ENCODE measurements at regions not wholly inside any gene's neighbourhood (a gene's known extent, or its start where the extent isn't known, plus 50 kb on each side); places are given as distances from the start of the nearest gene placed in this dataset.

DNA sequence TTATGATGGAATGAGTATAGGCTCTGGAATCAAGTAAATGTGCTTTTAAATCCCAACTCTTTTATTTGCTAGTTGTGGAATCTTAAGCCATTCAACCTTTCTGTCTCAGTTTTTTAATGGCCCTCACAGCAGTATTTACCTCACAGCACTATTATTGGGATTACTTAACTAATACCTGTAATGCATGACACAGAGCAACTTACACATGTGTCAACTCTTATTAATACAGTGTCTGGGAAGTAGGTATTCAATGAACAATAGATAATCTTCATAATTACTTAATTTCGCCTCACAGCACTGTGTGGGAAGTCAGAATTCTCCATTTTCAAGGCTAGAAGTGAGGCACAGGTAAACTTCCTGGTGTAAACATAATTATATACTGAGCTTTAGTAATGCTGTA is 149.7 kb upstream of the NUDT6 start:
- no peak overlapping the region for H3K27ac ChIP-seq (ENCODE audit: low read depth in 1 of 2, low read length in 2 of 2)
- no peaks in the 10 kb centered on the region for H3K79me2 ChIP-seq (ENCODE audit: insufficient read depth, low read length)
- no peak overlapping the region for H3K4me3 Mint-ChIP-seq
- no peaks in the 10 kb centered on the region for H3K27me3 ChIP-seq (ENCODE audit: control insufficient read depth in 2 of 2, insufficient read depth in 2 of 2, low read length in 2 of 2)
- DNase-seq, result no peak
- no peak overlapping the region for H3K4me3 ChIP-seq (replicated peaks in 1 of 3; ENCODE audit: low read depth in 2 of 3, low read length in 3 of 3)
- H3K27ac Mint-ChIP-seq, result no peak overlapping the region
- no CpG with 5 or more reads among the region's 1 CpG for WGBS (ENCODE audit: insufficient coverage)
- no peak overlapping the region for H3K9ac ChIP-seq (ENCODE audit: insufficient read depth, low read length, poor library complexity, severe bottlenecking)
- TF ChIP-seq, protein P1, sequence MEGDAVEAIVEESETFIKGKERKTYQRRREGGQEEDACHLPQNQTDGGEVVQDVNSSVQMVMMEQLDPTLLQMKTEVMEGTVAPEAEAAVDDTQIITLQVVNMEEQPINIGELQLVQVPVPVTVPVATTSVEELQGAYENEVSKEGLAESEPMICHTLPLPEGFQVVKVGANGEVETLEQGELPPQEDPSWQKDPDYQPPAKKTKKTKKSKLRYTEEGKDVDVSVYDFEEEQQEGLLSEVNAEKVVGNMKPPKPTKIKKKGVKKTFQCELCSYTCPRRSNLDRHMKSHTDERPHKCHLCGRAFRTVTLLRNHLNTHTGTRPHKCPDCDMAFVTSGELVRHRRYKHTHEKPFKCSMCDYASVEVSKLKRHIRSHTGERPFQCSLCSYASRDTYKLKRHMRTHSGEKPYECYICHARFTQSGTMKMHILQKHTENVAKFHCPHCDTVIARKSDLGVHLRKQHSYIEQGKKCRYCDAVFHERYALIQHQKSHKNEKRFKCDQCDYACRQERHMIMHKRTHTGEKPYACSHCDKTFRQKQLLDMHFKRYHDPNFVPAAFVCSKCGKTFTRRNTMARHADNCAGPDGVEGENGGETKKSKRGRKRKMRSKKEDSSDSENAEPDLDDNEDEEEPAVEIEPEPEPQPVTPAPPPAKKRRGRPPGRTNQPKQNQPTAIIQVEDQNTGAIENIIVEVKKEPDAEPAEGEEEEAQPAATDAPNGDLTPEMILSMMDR (IDR thresholded peaks at IDR 0.05), result no peak
- H3K27me3 Mint-ChIP-seq (ENCODE audit: low read depth in 3 of 3), result no peaks in the 10 kb centered on the region
- H3K36me3 Mint-ChIP-seq, result no peaks in the 10 kb centered on the region
- H3K4me1 Mint-ChIP-seq, result no peaks in the 10 kb centered on the region
- H3K9me3 ChIP-seq (replicated peaks in 1 of 2; ENCODE audit: control insufficient read depth in 1 of 2, insufficient read depth in 1 of 2, low read length in 2 of 2), result no peaks in the 10 kb centered on the region
- no peaks in the 10 kb centered on the region for H3K36me3 ChIP-seq (replicated peaks in 1 of 2; ENCODE audit: control insufficient read depth in 1 of 2, insufficient read depth in 2 of 2, low read length in 2 of 2)
- peaks cover 0 to 5% (median 3%) of the 10 kb centered on the region in 7 donors for H3K9me3 Mint-ChIP-seq
- H3K4me1 ChIP-seq (ENCODE audit: control insufficient read depth in 1 of 2, insufficient read depth in 2 of 2, low read length in 2 of 2), result no peaks in the 10 kb centered on the region
- intact Hi-C loops (cut with micrococcal nuclease), result no loop called here
- no peaks in the 10 kb centered on the region for H4K20me1 ChIP-seq (ENCODE audit: insufficient read depth, low read length)
- H3K4me2 ChIP-seq (replicated peaks; ENCODE audit: extremely low read depth, low read length, poor library complexity, severe bottlenecking), result no peak overlapping the region
- no peak overlapping the region for H2AFZ ChIP-seq (ENCODE audit: insufficient read depth, low read depth, low read length, poor library complexity, severe bottlenecking)

GRCh38 chr4:123073650-123074049 is 151.3 kb upstream of the NUDT6 start:
- H4K20me1 ChIP-seq (ENCODE audit: insufficient read depth, low read length), result no peaks in the 10 kb centered on the region
- WGBS (ENCODE audit: insufficient coverage), result no CpG with 5 or more reads among the region's 2 CpGs
- H3K4me1 ChIP-seq (ENCODE audit: control insufficient read depth in 1 of 2, insufficient read depth in 2 of 2, low read length in 2 of 2), result no peaks in the 10 kb centered on the region
- no peaks in the 10 kb centered on the region for H3K9me3 ChIP-seq (replicated peaks in 1 of 2; ENCODE audit: control insufficient read depth in 1 of 2, insufficient read depth in 1 of 2, low read length in 2 of 2)
- no peaks in the 10 kb centered on the region for H3K4me1 Mint-ChIP-seq
- peaks cover 0 to 5% (median 2%) of the 10 kb centered on the region in 7 donors for H3K9me3 Mint-ChIP-seq
- no peak overlapping the region for H3K27ac Mint-ChIP-seq
- TF ChIP-seq, protein P1 (IDR thresholded peaks at IDR 0.05), result no peak
- H2AFZ ChIP-seq (ENCODE audit: insufficient read depth, low read depth, low read length, poor library complexity, severe bottlenecking), result no peak overlapping the region
- H3K9ac ChIP-seq (ENCODE audit: insufficient read depth, low read length, poor library complexity, severe bottlenecking), result no peak overlapping the region
- H3K36me3 ChIP-seq (replicated peaks in 1 of 2; ENCODE audit: control insufficient read depth in 1 of 2, insufficient read depth in 2 of 2, low read length in 2 of 2), result no peaks in the 10 kb centered on the region
- H3K4me3 ChIP-seq (replicated peaks in 1 of 3; ENCODE audit: low read depth in 2 of 3, low read length in 3 of 3), result no peak overlapping the region
- no peak overlapping the region for H3K27ac ChIP-seq (ENCODE audit: low read depth in 1 of 2, low read length in 2 of 2)
- DNase-seq, result no peak
- no peak overlapping the region for H3K4me2 ChIP-seq (replicated peaks; ENCODE audit: extremely low read depth, low read length, poor library complexity, severe bottlenecking)
- intact Hi-C loops (cut with micrococcal nuclease), result no loop called here
- no peaks in the 10 kb centered on the region for H3K27me3 ChIP-seq (ENCODE audit: control insufficient read depth in 2 of 2, insufficient read depth in 2 of 2, low read length in 2 of 2)
- no peaks in the 10 kb centered on the region for H3K36me3 Mint-ChIP-seq
- H3K79me2 ChIP-seq (ENCODE audit: insufficient read depth, low read length), result no peaks in the 10 kb centered on the region
- no peak overlapping the region for H3K4me3 Mint-ChIP-seq
- H3K27me3 Mint-ChIP-seq (ENCODE audit: low read depth in 3 of 3), result no peaks in the 10 kb centered on the region
